Endodermal cell (in vitro differentiated cells): ENCODE measurements at regions not wholly inside any gene's neighbourhood (a gene's known extent, or its start where the extent isn't known, plus 50 kb on each side); places are given as distances from the start of the nearest gene placed in this dataset.

Experiments used
- DNase-seq: peaks from one replicate; pipeline ENCODE4 v3.0.0-alpha.2; 2017
- H3K27ac ChIP-seq: 2 replicates; pipeline ENCODE4 v1.5.1; 2013; ENCODE audit warnings: mild to moderate bottlenecking, low read depth, low read length, moderate library complexity
- H3K27me3 ChIP-seq: 2 replicates; pipeline ENCODE4 v1.6.1; 2013; ENCODE audit warnings: mild to moderate bottlenecking, low read length, moderate library complexity; ENCODE audit not compliant: insufficient read depth, control insufficient read depth, poor library complexity, severe bottlenecking
- H3K36me3 ChIP-seq: 2 replicates; pipeline ENCODE4 v1.7.0; 2013; ENCODE audit warnings: mild to moderate bottlenecking, low read length, moderate library complexity; ENCODE audit not compliant: control insufficient read depth, insufficient read depth
- H3K4me1 ChIP-seq: one replicate; pipeline ENCODE4 v1.7.0; 2013; ENCODE audit warnings: low read length; ENCODE audit not compliant: control insufficient read depth, insufficient read depth
- H3K4me3 ChIP-seq: 2 replicates; pipeline ENCODE4 v1.5.1; 2013; ENCODE audit warnings: mild to moderate bottlenecking, low read length, moderate library complexity
- H3K9ac ChIP-seq: 2 replicates; pipeline ENCODE4 v1.6.1; 2013; ENCODE audit warnings: mild to moderate bottlenecking, low read length, moderate library complexity; ENCODE audit not compliant: poor library complexity, severe bottlenecking; ENCODE audit errors: extremely low read depth
- H3K9me3 ChIP-seq: 2 replicates; pipeline ENCODE4 v1.6.1; 2013; ENCODE audit warnings: mild to moderate bottlenecking, low read length, moderate library complexity; ENCODE audit not compliant: control insufficient read depth
- H3K27ac Mint-ChIP-seq: 2 replicates; pipeline ENCODE4 v1.8.0; 2020; ENCODE audit warnings: mixed read lengths
- H3K27me3 Mint-ChIP-seq: 2 replicates; pipeline ENCODE4 v1.8.0; 2021; ENCODE audit warnings: mild to moderate bottlenecking, mixed read lengths; ENCODE audit not compliant: insufficient read depth
- H3K36me3 Mint-ChIP-seq: 2 replicates; pipeline ENCODE4 v1.8.0; 2020; ENCODE audit warnings: low read depth, mixed read lengths
- H3K4me1 Mint-ChIP-seq: 2 replicates; pipeline ENCODE4 v1.8.0; 2020; ENCODE audit warnings: mixed read lengths
- H3K4me3 Mint-ChIP-seq: 2 replicates; pipeline ENCODE4 v1.8.0; 2020; ENCODE audit warnings: mild to moderate bottlenecking, moderate library complexity, mixed read lengths
- H3K9me3 Mint-ChIP-seq: 2 replicates; pipeline ENCODE4 v1.8.0; 2020; ENCODE audit warnings: mild to moderate bottlenecking, mixed read lengths
- WGBS, 2 experiments: methylation state at CpG; one replicate each; pipeline versions ENCODE4 v1.1.5 to v1.1.7; 2013; ENCODE audit warnings: missing lambda C conversion rate in 2 of 2, mixed read lengths in 1 of 2; ENCODE audit not compliant: insufficient coverage in 1 of 2, insufficient read length in 1 of 2; 5-methylcytosine and 5-hydroxymethylcytosine counted together
- TF ChIP-seq, protein P1 (sequence below): fragments of 200-600 bp; sonication (generic); conservative IDR thresholded peaks from 2 replicates; pipeline ENCODE4 v1.5.0; 2021; ENCODE audit warnings: antibody characterized with exemption, mild to moderate bottlenecking

DNA sequence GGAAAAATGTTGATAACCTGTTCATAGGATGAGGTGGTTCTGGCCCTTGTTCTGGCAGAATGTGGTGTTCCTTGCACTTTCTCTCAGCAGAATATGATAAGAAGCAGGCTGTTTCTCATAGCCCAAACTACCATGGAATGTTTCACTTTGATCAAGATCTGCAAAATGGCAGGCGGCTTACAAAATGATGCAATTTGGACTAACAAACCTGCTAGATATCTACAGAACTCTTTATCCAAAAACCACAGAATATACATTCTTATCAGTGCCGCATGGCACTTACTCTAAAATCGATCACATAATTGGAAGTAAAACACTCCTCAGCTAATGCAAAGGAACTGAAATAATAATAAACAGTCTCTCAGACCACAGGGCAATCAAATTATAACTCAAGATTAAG, 55.9 kb upstream of the ABCB7 start:
- Mint-ChIP-seq H3K4me3 (no peak overlapping the region), H3K9me3 (peaks cover 60% of the 10 kb centered on the region), H3K36me3 (no peaks in the 10 kb centered on the region), H3K27ac (no peak overlapping the region), H3K4me1 (no peaks in the 10 kb centered on the region), H3K27me3 (no peaks in the 10 kb centered on the region)
- Histone ChIP-seq H3K9me3 (no peaks in the 10 kb centered on the region), H3K27me3 (no peaks in the 10 kb centered on the region), H3K9ac (no peak overlapping the region), H3K27ac (no peak overlapping the region), H3K4me1 (no peaks in the 10 kb centered on the region), H3K36me3 (no peaks in the 10 kb centered on the region), H3K4me3 (no peak overlapping the region)
- TF ChIP-seq, protein P1, sequence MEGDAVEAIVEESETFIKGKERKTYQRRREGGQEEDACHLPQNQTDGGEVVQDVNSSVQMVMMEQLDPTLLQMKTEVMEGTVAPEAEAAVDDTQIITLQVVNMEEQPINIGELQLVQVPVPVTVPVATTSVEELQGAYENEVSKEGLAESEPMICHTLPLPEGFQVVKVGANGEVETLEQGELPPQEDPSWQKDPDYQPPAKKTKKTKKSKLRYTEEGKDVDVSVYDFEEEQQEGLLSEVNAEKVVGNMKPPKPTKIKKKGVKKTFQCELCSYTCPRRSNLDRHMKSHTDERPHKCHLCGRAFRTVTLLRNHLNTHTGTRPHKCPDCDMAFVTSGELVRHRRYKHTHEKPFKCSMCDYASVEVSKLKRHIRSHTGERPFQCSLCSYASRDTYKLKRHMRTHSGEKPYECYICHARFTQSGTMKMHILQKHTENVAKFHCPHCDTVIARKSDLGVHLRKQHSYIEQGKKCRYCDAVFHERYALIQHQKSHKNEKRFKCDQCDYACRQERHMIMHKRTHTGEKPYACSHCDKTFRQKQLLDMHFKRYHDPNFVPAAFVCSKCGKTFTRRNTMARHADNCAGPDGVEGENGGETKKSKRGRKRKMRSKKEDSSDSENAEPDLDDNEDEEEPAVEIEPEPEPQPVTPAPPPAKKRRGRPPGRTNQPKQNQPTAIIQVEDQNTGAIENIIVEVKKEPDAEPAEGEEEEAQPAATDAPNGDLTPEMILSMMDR, result no peak
- WGBS, 2 experiments, result 90% methylated on average over 3 of the region's 3 CpGs; no CpG with 5 or more reads in 1 of the 2 experiments
- DNase-seq, result no peak

DNA sequence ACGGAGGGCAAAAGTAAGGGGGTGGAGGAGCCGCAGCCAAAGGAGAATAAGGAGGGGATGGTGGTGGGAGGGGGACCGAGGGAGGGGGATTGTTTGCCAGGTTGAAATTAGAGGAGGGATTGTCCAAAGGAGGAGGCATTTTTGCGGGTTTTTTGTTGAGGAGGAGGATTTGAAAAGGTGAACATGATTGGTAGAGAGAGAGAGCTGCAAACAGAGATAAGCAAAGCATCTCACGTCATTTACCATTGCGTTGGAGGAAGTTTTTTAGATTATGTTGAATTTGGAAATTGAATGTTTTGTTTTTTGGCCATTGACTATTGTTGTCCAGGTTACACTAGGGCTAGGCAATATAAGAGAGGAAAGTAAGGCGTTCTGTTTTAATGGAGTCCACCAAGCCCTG, 54.5 kb upstream of the ABCB7 start:
- no peak overlapping the region for H3K4me3 ChIP-seq
- Mint-ChIP-seq H3K4me3 (no peak overlapping the region), H3K27ac (no peak overlapping the region), H3K9me3 (peaks cover 57% of the 10 kb centered on the region), H3K4me1 (no peaks in the 10 kb centered on the region), H3K27me3 (no peaks in the 10 kb centered on the region), H3K36me3 (no peaks in the 10 kb centered on the region)
- H3K27me3 ChIP-seq, result no peaks in the 10 kb centered on the region
- no peak overlapping the region for H3K27ac ChIP-seq
- H3K9ac ChIP-seq, result no peak overlapping the region
- 92% methylated on average over 7 of the region's 7 CpGs; no CpG with 5 or more reads in 1 of the 2 experiments for WGBS, 2 experiments
- H3K9me3 ChIP-seq, result no peaks in the 10 kb centered on the region
- H3K4me1 ChIP-seq, result no peaks in the 10 kb centered on the region
- no peak for DNase-seq
- H3K36me3 ChIP-seq, result no peaks in the 10 kb centered on the region
- TF ChIP-seq, protein P1, result no peak
